GM12891 (cell line): ENCODE measurements at regions not wholly inside any gene's neighbourhood (a gene's known extent, or its start where the extent isn't known, plus 50 kb on each side); places are given as distances from the start of the nearest gene placed in this dataset.

Experiments used
- DNase-seq: peaks from one replicate; pipeline ENCODE4 v3.0.0; 2011; ENCODE audit warnings: low spot score; ENCODE audit not compliant: insufficient read length
- FAIRE-seq: peaks from 2 replicates; lab custom pipeline; 2011; peaks lifted over from hg19 to GRCh38; lab: Jason Lieb, UNC
- PAX5 ChIP-seq: IDR thresholded peaks from 2 replicates; pipeline ENCODE4 v1.6.1; 2011; ENCODE audit warnings: low read length, moderate library complexity, mild to moderate bottlenecking; ENCODE audit not compliant: insufficient read depth, severe bottlenecking
- POLR2A ChIP-seq: IDR thresholded peaks from 2 replicates; pipeline ENCODE4 v1.6.1; 2011; ENCODE audit warnings: low read depth, low read length, control low read depth
- POLR2AphosphoS5 ChIP-seq: IDR thresholded peaks from 2 replicates; pipeline ENCODE4 v1.6.1; 2011; ENCODE audit warnings: low read depth, low read length, control low read depth
- POU2F2 ChIP-seq: IDR thresholded peaks from 2 replicates; pipeline ENCODE4 v1.6.1; 2011; ENCODE audit warnings: low read depth, mild to moderate bottlenecking, control low read depth, low read length, moderate library complexity
- SPI1 ChIP-seq: IDR thresholded peaks from 2 replicates; pipeline ENCODE4 v1.6.1; 2011; ENCODE audit warnings: low read depth, low read length, control low read depth
- TAF1 ChIP-seq: IDR thresholded peaks from 2 replicates; pipeline ENCODE4 v1.6.1; 2011; ENCODE audit warnings: low read depth, low read length, control low read depth

GRCh38 chr3:94686208-94686607 lies 623.3 kb downstream of the NSUN3 start:
- DNase-seq (no peak), FAIRE-seq (no peak)
- no peak for TF ChIP-seq SPI1
- TF ChIP-seq PAX5 = no peak
- no peak for TF ChIP-seq TAF1
- TF ChIP-seq POLR2AphosphoS5 = no peak
- no peak for TF ChIP-seq POLR2A
- no peak for TF ChIP-seq POU2F2

- no peak for TF ChIP-seq SPI1
- no peak for TF ChIP-seq PAX5
- TF ChIP-seq POLR2A = no peak
- no peak for TF ChIP-seq TAF1
- no peak for TF ChIP-seq POU2F2
- no peak for TF ChIP-seq POLR2AphosphoS5
- DNase-seq (no peak), FAIRE-seq (no peak)
Observed at GRCh38 chr3:94693997-94694640, 631.3 kb downstream of the NSUN3 start.

- DNase-seq = no peak
- no peak for FAIRE-seq
- no peak for TF ChIP-seq POLR2A
- TF ChIP-seq TAF1 = no peak
- TF ChIP-seq POU2F2 = no peak
- TF ChIP-seq SPI1 = no peak
- TF ChIP-seq POLR2AphosphoS5 = no peak
- no peak for TF ChIP-seq PAX5
Observed at GRCh38 chr3:94694894-94695293, 632.0 kb downstream of the NSUN3 start.

GRCh38 chr3:94704467-94704866 lies 641.6 kb downstream of the NSUN3 start:
- DNase-seq (no peak), FAIRE-seq (no peak)
- TF ChIP-seq PAX5 (no peak), POLR2A (no peak), TAF1 (no peak), SPI1 (no peak), POU2F2 (no peak), POLR2AphosphoS5 (no peak)

GRCh38 chr3:94709249-94709902 lies 646.5 kb downstream of the NSUN3 start:
- DNase-seq (no peak), FAIRE-seq (no peak)
- no peak for TF ChIP-seq POLR2A
- TF ChIP-seq SPI1 = no peak
- TF ChIP-seq PAX5 = no peak
- no peak for TF ChIP-seq POLR2AphosphoS5
- TF ChIP-seq TAF1 = no peak

GRCh38 chr3:94714194-94714593 lies 651.3 kb downstream of the NSUN3 start:
- FAIRE-seq (no peak), DNase-seq (no peak)
- TF ChIP-seq POLR2AphosphoS5 (no peak), POLR2A (no peak), TAF1 (no peak), PAX5 (no peak), POU2F2 (no peak), SPI1 (no peak)

- TF ChIP-seq TAF1 (no peak), POLR2AphosphoS5 (no peak), SPI1 (no peak), POLR2A (no peak), PAX5 (no peak), POU2F2 (no peak)
- DNase-seq (no peak), FAIRE-seq (no peak)
Observed at GRCh38 chr3:94716326-94717018, 653.6 kb downstream of the NSUN3 start.

- TF ChIP-seq POLR2AphosphoS5 (no peak), PAX5 (no peak), POU2F2 (no peak), POLR2A (no peak), TAF1 (no peak), SPI1 (no peak)
- DNase-seq (no peak), FAIRE-seq (no peak)
Observed at GRCh38 chr3:94734206-94734605, 671.3 kb downstream of the NSUN3 start.

GRCh38 chr3:94735354-94735753 lies 672.5 kb downstream of the NSUN3 start:
- DNase-seq (no peak), FAIRE-seq (no peak)

More at GRCh38 chr3:94735354-94735753, 672.5 kb downstream of the NSUN3 start:
- no peak for TF ChIP-seq TAF1
- no peak for TF ChIP-seq POU2F2
- TF ChIP-seq POLR2AphosphoS5 = no peak
- TF ChIP-seq SPI1 = no peak
- no peak for TF ChIP-seq PAX5
- TF ChIP-seq POLR2A = no peak
